MG63 (cell line): ENCODE measurements at regions not wholly inside any gene's neighbourhood (a gene's known extent, or its start where the extent isn't known, plus 50 kb on each side); places are given as distances from the start of the nearest gene placed in this dataset.

Source experiments
- DNase-seq: peaks from one replicate; pipeline ENCODE4 v3.0.0-alpha.2; 2020
- H3K27me3 ChIP-seq: fragments of 250-450 bp; sonication (Bioruptor Pico); 2 replicates; pipeline ENCODE4 v1.5.1; 2020; ENCODE audit warnings: mild to moderate bottlenecking, moderate library complexity
- H3K36me3 ChIP-seq: fragments of 250-450 bp; sonication (Bioruptor Pico); 2 replicates; pipeline ENCODE4 v1.5.1; 2020; ENCODE audit warnings: mild to moderate bottlenecking, moderate library complexity
- H3K4me3 ChIP-seq: fragments of 250-450 bp; sonication (Bioruptor Pico); 2 replicates; pipeline ENCODE4 v1.5.1; 2020; ENCODE audit warnings: mild to moderate bottlenecking, moderate library complexity
- H3K9me3 ChIP-seq: fragments of 250-450 bp; sonication (Bioruptor Pico); 2 replicates; pipeline ENCODE4 v1.5.1; 2020; ENCODE audit warnings: mild to moderate bottlenecking, moderate library complexity

GRCh38 chr4:161183729-161184128 lies 980.1 kb downstream of the FSTL5 start:
- Histone ChIP-seq H3K36me3 (no peaks in the 10 kb centered on the region), H3K27me3 (peaks cover 16% of the 10 kb centered on the region), H3K9me3 (no peaks in the 10 kb centered on the region), H3K4me3 (no peak overlapping the region)
- DNase-seq: no peak

GRCh38 chr4:161182913-161183312 lies 980.9 kb downstream of the FSTL5 start:
- no peaks in the 10 kb centered on the region for H3K36me3 ChIP-seq
- H3K4me3 ChIP-seq: no peak overlapping the region
- peaks cover 16% of the 10 kb centered on the region for H3K27me3 ChIP-seq
- DNase-seq: no peak
- no peaks in the 10 kb centered on the region for H3K9me3 ChIP-seq

GRCh38 chr4:161178310-161178709 lies 985.5 kb downstream of the FSTL5 start:
- peaks cover 7% of the 10 kb centered on the region for H3K27me3 ChIP-seq
- no peak for DNase-seq
- no peak overlapping the region for H3K4me3 ChIP-seq
- H3K9me3 ChIP-seq: no peaks in the 10 kb centered on the region
- H3K36me3 ChIP-seq: no peaks in the 10 kb centered on the region

- Histone ChIP-seq H3K27me3 (peaks cover 11% of the 10 kb centered on the region), H3K4me3 (no peak overlapping the region), H3K36me3 (no peaks in the 10 kb centered on the region), H3K9me3 (no peaks in the 10 kb centered on the region)
- no peak for DNase-seq
Measured at GRCh38 chr4:161172396-161173026, 991.3 kb downstream of the FSTL5 start.

- Histone ChIP-seq H3K4me3 (no peak overlapping the region), H3K9me3 (no peaks in the 10 kb centered on the region), H3K27me3 (peaks cover 23% of the 10 kb centered on the region), H3K36me3 (no peaks in the 10 kb centered on the region)
- no peak for DNase-seq
Measured at GRCh38 chr4:161167539-161167938, 996.3 kb downstream of the FSTL5 start.

- Histone ChIP-seq H3K9me3 (no peaks in the 10 kb centered on the region), H3K36me3 (no peaks in the 10 kb centered on the region), H3K27me3 (peaks cover 13% of the 10 kb centered on the region; the same call in 1 of the 2 replicates), H3K4me3 (no peak overlapping the region)
- DNase-seq: no peak
Measured at GRCh38 chr4:161160718-161161117, 1003.1 kb downstream of the FSTL5 start.

- no peaks in the 10 kb centered on the region for H3K27me3 ChIP-seq
- no peaks in the 10 kb centered on the region for H3K9me3 ChIP-seq
- DNase-seq: peak; percentile 28
- no peak overlapping the region for H3K4me3 ChIP-seq
- H3K36me3 ChIP-seq: no peaks in the 10 kb centered on the region
Measured at GRCh38 chr4:161148051-161148450, 1015.7 kb downstream of the FSTL5 start.

GRCh38 chr4:161143375-161143774 lies 1020.4 kb downstream of the FSTL5 start:
- peaks cover 6% of the 10 kb centered on the region for H3K27me3 ChIP-seq
- no peak overlapping the region for H3K4me3 ChIP-seq
- DNase-seq: no peak
- no peaks in the 10 kb centered on the region for H3K36me3 ChIP-seq
- H3K9me3 ChIP-seq: 0 out of 2 replicates have a peak, but pooled peaks cover 2% of the 10 kb centered on the region

- Histone ChIP-seq H3K27me3 (peaks cover 11% of the 10 kb centered on the region), H3K9me3 (peaks cover 5% of the 10 kb centered on the region; the same call in 1 of the 2 replicates), H3K36me3 (no peaks in the 10 kb centered on the region), H3K4me3 (no peak overlapping the region)
- DNase-seq: no peak
Measured at GRCh38 chr4:161134795-161135194, 1029.0 kb downstream of the FSTL5 start.

GRCh38 chr4:161133586-161134276 lies 1030.1 kb downstream of the FSTL5 start:
- Histone ChIP-seq H3K36me3 (no peaks in the 10 kb centered on the region), H3K27me3 (peaks cover 11% of the 10 kb centered on the region), H3K4me3 (no peak overlapping the region), H3K9me3 (peaks cover 5% of the 10 kb centered on the region; the same call in 1 of the 2 replicates)
- DNase-seq: no peak

GRCh38 chr4:161132715-161133425 lies 1030.9 kb downstream of the FSTL5 start:
- Histone ChIP-seq H3K36me3 (no peaks in the 10 kb centered on the region), H3K9me3 (no peaks in the 10 kb centered on the region; the same call in 1 of the 2 replicates), H3K27me3 (peaks cover 13% of the 10 kb centered on the region), H3K4me3 (no peak overlapping the region)
- DNase-seq: no peak

GRCh38 chr4:161121451-161121850 lies 1042.3 kb downstream of the FSTL5 start:
- Histone ChIP-seq H3K9me3 (0 out of 2 replicates have a peak, but pooled peaks cover 2% of the 10 kb centered on the region), H3K4me3 (no peak overlapping the region), H3K36me3 (no peaks in the 10 kb centered on the region), H3K27me3 (0 out of 2 replicates have a peak, but pooled peaks cover 8% of the 10 kb centered on the region)
- DNase-seq: no peak

- H3K4me3 ChIP-seq: no peak overlapping the region
- DNase-seq: no peak
- peaks cover 9% of the 10 kb centered on the region; the same call in 1 of the 2 replicates for H3K27me3 ChIP-seq
- no peaks in the 10 kb centered on the region for H3K9me3 ChIP-seq
- H3K36me3 ChIP-seq: no peaks in the 10 kb centered on the region
Measured at GRCh38 chr4:161101881-161102280, 1061.9 kb downstream of the FSTL5 start.

- no peak overlapping the region for H3K4me3 ChIP-seq
- H3K9me3 ChIP-seq: no peaks in the 10 kb centered on the region
- peaks cover 9% of the 10 kb centered on the region; the same call in 1 of the 2 replicates for H3K27me3 ChIP-seq
- DNase-seq: no peak
- no peaks in the 10 kb centered on the region for H3K36me3 ChIP-seq
Measured at GRCh38 chr4:161097821-161098220, 1066.0 kb downstream of the FSTL5 start.

- H3K9me3 ChIP-seq: 0 out of 2 replicates have a peak, but pooled peaks cover 1% of the 10 kb centered on the region
- no peaks in the 10 kb centered on the region for H3K36me3 ChIP-seq
Measured at GRCh38 chr4:161061046-161061445, 1102.8 kb downstream of the FSTL5 start.

More at GRCh38 chr4:161061046-161061445, 1102.8 kb downstream of the FSTL5 start:
- DNase-seq: no peak
- H3K4me3 ChIP-seq: no peak overlapping the region
- H3K27me3 ChIP-seq: peaks cover 9% of the 10 kb centered on the region
